OCI-LY7 (cell line): ENCODE measurements at regions not wholly inside any gene's neighbourhood (a gene's known extent, or its start where the extent isn't known, plus 50 kb on each side); places are given as distances from the start of the nearest gene placed in this dataset.

Experiments
- BruUV-seq: library from RNA; stranded (reverse); fragments of 400-500 nt; replicated peaks from 2 replicates; lab custom pipeline; 2021; lab: Mats Ljungman, UMichigan
- CTCF ChIA-PET: fragments of 300-600 bp; sonication (Branson Sonifier 250); formaldehyde crosslinking; loops from one replicate; lab custom pipeline; 2022; ENCODE audit warnings: antibody characterized with exemption; ENCODE audit not compliant: unreplicated experiment; lab: Charles Lee
- POLR2A ChIA-PET: fragments of 300-600 bp; sonication (Branson Sonifier 250); formaldehyde crosslinking; loops from one replicate; lab custom pipeline; 2022; ENCODE audit warnings: antibody characterized with exemption; lab: Charles Lee
- DNase-seq: peaks from one replicate; pipeline ENCODE4 v3.0.0-alpha.2; 2015; ENCODE audit warnings: low spot score
- H2AFZ ChIP-seq: fragments of 200-600 bp; sonication (generic), shearing (Covaris generic); 2 replicates; pipeline ENCODE4 v1.6.1; 2014; ENCODE audit warnings: mild to moderate bottlenecking, antibody characterized with exemption, low read length, moderate library complexity
- H3K27ac ChIP-seq: fragments of 200-600 bp; sonication (generic); 2 replicates; pipeline ENCODE4 v1.5.1; 2014; ENCODE audit warnings: mixed run types, low read depth, mild to moderate bottlenecking, moderate library complexity, low read length, inconsistent platforms; ENCODE audit not compliant: poor library complexity, severe bottlenecking
- H3K36me3 ChIP-seq: fragments of 200-600 bp; sonication (generic); 2 replicates; pipeline ENCODE4 v1.6.1; 2014; ENCODE audit warnings: mild to moderate bottlenecking, antibody characterized with exemption, low read length, moderate library complexity, mixed read lengths; ENCODE audit not compliant: insufficient read depth
- H3K4me1 ChIP-seq: fragments of 200-600 bp; sonication (generic); 2 replicates; pipeline ENCODE4 v1.5.1; 2014; ENCODE audit warnings: mild to moderate bottlenecking, low read length; ENCODE audit not compliant: insufficient read depth, poor library complexity, severe bottlenecking
- H3K4me2 ChIP-seq: fragments of 200-600 bp; sonication (generic); 2 replicates; pipeline ENCODE4 v1.6.1; 2014; ENCODE audit warnings: mild to moderate bottlenecking, low read length
- H3K4me3 ChIP-seq: fragments of 200-600 bp; sonication (generic); 2 replicates; pipeline ENCODE4 v1.5.1; 2014; ENCODE audit warnings: mild to moderate bottlenecking, low read depth, low read length; ENCODE audit not compliant: poor library complexity, severe bottlenecking
- H3K79me2 ChIP-seq: fragments of 200-600 bp; sonication (generic); 2 replicates; pipeline ENCODE4 v1.6.1; 2016; ENCODE audit warnings: low read depth, mild to moderate bottlenecking, low read length, moderate library complexity, mixed read lengths; ENCODE audit not compliant: insufficient read depth
- H3K9me2 ChIP-seq: fragments of 200-600 bp; sonication (generic); 2 replicates; pipeline ENCODE4 v1.6.1; 2016; ENCODE audit warnings: mild to moderate bottlenecking, low read length, mixed read lengths; ENCODE audit not compliant: insufficient read depth
- H3K9me3 ChIP-seq: fragments of 200-600 bp; sonication (generic); 2 replicates; pipeline ENCODE4 v1.6.1; 2014; ENCODE audit warnings: mild to moderate bottlenecking, mixed run types, low read length, mixed read lengths
- H4K20me1 ChIP-seq: fragments of 200-600 bp; sonication (generic); 2 replicates; pipeline ENCODE4 v1.6.1; 2014; ENCODE audit warnings: mild to moderate bottlenecking, antibody characterized with exemption, low read length, moderate library complexity, mixed read lengths; ENCODE audit not compliant: insufficient read depth
- EZH2phosphoT487 ChIP-seq: fragments of 200-600 bp; sonication (generic); IDR thresholded peaks from 2 replicates; pipeline ENCODE4 v1.6.1; 2018; ENCODE audit warnings: low read depth, borderline replicate concordance, mild to moderate bottlenecking, mixed run types, antibody characterized with exemption, low read length, moderate library complexity, mixed read lengths
- intact Hi-C: fragments of 100-400 bp; cut with micrococcal nuclease; formaldehyde crosslinking; loops from one replicate; pipeline ENCODE4 v1.10.0; 2022; ENCODE audit not compliant: unreplicated experiment
- TF ChIP-seq, protein P1 (sequence below): fragments of 200-600 bp; sonication (generic); conservative IDR thresholded peaks from 2 replicates; pipeline ENCODE4 v1.5.1; 2014; ENCODE audit warnings: mild to moderate bottlenecking, antibody characterized with exemption, low read length, moderate library complexity, mixed read lengths

DNA sequence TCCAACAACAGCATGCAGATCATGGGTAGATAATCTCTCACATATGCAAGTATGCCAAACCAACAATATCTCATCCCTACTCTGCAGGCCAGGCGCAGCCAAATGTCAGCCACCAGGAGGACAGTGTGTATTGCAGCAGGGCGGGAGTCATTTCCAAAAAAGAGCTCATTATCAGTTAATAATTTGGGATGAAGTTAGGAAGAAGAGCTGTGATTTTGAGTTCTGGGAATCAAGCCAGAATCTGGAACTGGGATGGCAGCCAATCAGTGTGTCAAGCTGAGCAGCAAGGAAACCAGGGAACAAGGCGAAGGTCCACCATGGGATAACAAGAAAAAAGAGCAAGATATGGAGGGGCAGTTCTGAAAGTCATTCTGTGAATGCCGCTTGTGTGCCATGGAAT is 88.2 kb upstream of the CAMK2D start:
- POLR2A ChIA-PET = interaction anchor here (0.9 kb wide), 1 partner anchor 18 kb away, joined by 3 read pairs; no protein-coding TSS in a partner anchor
- CTCF ChIA-PET = no interaction called here
- BruUV-seq = no TSS peak

DNA sequence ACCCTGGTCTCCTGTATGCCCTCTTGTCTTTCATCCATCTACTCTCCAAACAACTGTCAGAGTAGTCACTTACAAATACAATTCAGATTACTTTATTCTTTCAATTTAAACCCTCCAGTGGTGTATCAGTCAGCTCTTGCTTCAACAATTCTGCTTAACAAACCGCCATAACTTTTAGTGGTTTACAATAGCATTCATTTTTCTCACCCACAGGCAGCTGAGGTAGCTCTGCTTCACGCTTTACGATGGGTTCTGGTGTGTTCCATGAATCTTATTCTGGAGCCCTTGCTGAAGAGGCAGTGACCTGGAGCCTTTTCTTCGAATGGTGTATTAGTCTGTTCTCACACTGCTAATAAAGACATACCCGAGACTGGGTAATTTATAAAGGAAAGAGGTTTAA is 86.2 kb upstream of the CAMK2D start:
- TF ChIP-seq, protein P1, sequence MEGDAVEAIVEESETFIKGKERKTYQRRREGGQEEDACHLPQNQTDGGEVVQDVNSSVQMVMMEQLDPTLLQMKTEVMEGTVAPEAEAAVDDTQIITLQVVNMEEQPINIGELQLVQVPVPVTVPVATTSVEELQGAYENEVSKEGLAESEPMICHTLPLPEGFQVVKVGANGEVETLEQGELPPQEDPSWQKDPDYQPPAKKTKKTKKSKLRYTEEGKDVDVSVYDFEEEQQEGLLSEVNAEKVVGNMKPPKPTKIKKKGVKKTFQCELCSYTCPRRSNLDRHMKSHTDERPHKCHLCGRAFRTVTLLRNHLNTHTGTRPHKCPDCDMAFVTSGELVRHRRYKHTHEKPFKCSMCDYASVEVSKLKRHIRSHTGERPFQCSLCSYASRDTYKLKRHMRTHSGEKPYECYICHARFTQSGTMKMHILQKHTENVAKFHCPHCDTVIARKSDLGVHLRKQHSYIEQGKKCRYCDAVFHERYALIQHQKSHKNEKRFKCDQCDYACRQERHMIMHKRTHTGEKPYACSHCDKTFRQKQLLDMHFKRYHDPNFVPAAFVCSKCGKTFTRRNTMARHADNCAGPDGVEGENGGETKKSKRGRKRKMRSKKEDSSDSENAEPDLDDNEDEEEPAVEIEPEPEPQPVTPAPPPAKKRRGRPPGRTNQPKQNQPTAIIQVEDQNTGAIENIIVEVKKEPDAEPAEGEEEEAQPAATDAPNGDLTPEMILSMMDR = no peak
- TF ChIP-seq EZH2phosphoT487 = no peak
- no peaks in the 10 kb centered on the region for H3K9me2 ChIP-seq
- POLR2A ChIA-PET = interaction anchor here (0.7 to 0.9 kb wide), 2 partner anchors 8 to 1176 kb away, joined by 4 to 5 read pairs; no protein-coding TSS in a partner anchor
- no peaks in the 10 kb centered on the region for H3K9me3 ChIP-seq
- BruUV-seq = no TSS peak
- H3K4me1 ChIP-seq = no peaks in the 10 kb centered on the region
- H3K27ac ChIP-seq = no peak overlapping the region
- H3K79me2 ChIP-seq = no peaks in the 10 kb centered on the region
- no peak overlapping the region for H3K4me3 ChIP-seq
- CTCF ChIA-PET = no interaction called here
- H3K4me2 ChIP-seq = no peak overlapping the region
- intact Hi-C loops = no loop called here
- H2AFZ ChIP-seq = no peak overlapping the region
- no peaks in the 10 kb centered on the region for H4K20me1 ChIP-seq
- no peaks in the 10 kb centered on the region for H3K36me3 ChIP-seq
- DNase-seq = no peak

More for the DNA sequence above, 88.2 kb upstream of the CAMK2D start:
- TF ChIP-seq, protein P1 = no peak
- no peak for TF ChIP-seq EZH2phosphoT487
- Histone ChIP-seq H3K4me1 (no peaks in the 10 kb centered on the region), H4K20me1 (no peaks in the 10 kb centered on the region), H3K27ac (no peak overlapping the region), H2AFZ (no peak overlapping the region), H3K4me2 (no peak overlapping the region), H3K9me2 (no peaks in the 10 kb centered on the region), H3K36me3 (no peaks in the 10 kb centered on the region), H3K4me3 (no peak overlapping the region), H3K9me3 (no peaks in the 10 kb centered on the region), H3K79me2 (no peaks in the 10 kb centered on the region)
- no peak for DNase-seq
- intact Hi-C loops = no loop called here

DNA sequence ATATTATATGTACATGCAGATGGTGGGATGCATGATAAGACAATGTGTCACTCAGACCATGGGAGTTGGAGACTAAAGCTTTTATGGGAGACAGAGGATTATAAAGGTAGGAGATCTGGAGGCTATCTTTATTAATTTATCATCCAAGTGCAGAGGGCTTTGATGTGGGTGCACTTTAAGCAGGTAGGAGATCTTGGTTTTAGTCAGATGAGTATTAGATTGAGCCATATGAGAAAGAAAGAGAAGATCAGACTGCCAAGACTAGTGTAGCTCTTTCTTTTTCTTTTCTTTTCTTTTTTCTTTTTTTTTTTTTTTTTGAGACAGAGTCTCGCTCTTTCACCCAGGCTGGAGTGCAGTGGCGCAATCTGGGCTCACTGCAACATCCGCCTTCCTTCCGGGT is 84.9 kb upstream of the CAMK2D start:
- H3K9me3 ChIP-seq = no peaks in the 10 kb centered on the region
- no peaks in the 10 kb centered on the region for H3K4me1 ChIP-seq
- no peaks in the 10 kb centered on the region for H3K36me3 ChIP-seq
- TF ChIP-seq, protein P1 = no peak
- TF ChIP-seq EZH2phosphoT487 = no peak
- no peaks in the 10 kb centered on the region for H3K9me2 ChIP-seq
- CTCF ChIA-PET = no interaction called here
- no peak for DNase-seq
- no peak overlapping the region for H3K27ac ChIP-seq
- no peak overlapping the region for H3K4me3 ChIP-seq
- H4K20me1 ChIP-seq = no peaks in the 10 kb centered on the region
- POLR2A ChIA-PET = interaction anchor here (0.6 to 1.4 kb wide), 2 partner anchors 9 to 19 kb away, joined by 3 to 5 read pairs; no protein-coding TSS in a partner anchor
- BruUV-seq = no TSS peak
- no peak overlapping the region for H3K4me2 ChIP-seq
- intact Hi-C loops = no loop called here
- no peak overlapping the region for H2AFZ ChIP-seq
- H3K79me2 ChIP-seq = no peaks in the 10 kb centered on the region
